HG02981 (cell line): ENCODE measurements at regions not wholly inside any gene's neighbourhood (a gene's known extent, or its start where the extent isn't known, plus 50 kb on each side); places are given as distances from the start of the nearest gene placed in this dataset.
"Not testable (repeated sequence)": the region's sequence is repeated elsewhere in the genome, so short reads cannot be mapped to it uniquely, and the experiment has no call there.

Experiments
- ATAC-seq: cut with Tn5 transposase; IDR thresholded peaks from one replicate; pipeline ENCODE4 v1.9.1; 2021; ENCODE audit warnings: mild to moderate bottlenecking, moderate library complexity; ENCODE audit not compliant: unreplicated experiment

- ATAC-seq = not testable (repeated sequence)
These were observed 385.6 kb downstream of the SPATA31A6 start for GRCh38 chr9:42568942-42569556.

DNA sequence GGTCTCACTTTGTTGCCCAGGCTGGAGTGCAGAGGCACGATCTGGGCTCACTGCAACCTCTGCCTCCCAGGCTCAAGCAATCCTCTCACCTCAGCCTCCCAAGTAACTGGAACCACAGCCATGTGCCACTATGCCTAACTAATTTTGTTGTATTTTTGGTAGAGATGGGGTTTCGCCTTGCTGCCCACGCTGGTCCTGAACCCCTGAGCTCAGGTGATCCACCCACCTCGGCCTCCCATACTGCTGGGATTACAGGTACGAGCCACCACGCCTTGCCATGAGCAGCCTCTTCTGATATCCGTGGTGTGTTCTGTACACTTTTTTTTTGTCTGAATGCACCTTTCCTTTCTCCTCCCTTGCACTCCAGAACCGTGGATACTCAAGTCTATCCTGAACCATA is 394.4 kb downstream of the SPATA31A6 start:
- ATAC-seq = not testable (repeated sequence)
